Astrocyte (in vitro differentiated cells and primary cell): ENCODE measurements at regions not wholly inside any gene's neighbourhood (a gene's known extent, or its start where the extent isn't known, plus 50 kb on each side); places are given as distances from the start of the nearest gene placed in this dataset.

ENCODE experiments used
- DNase-seq: peaks from one replicate; pipeline ENCODE4 v3.0.0-alpha.2; 2010; ENCODE audit warnings: low read depth
- FAIRE-seq: peaks from 2 replicates; lab custom pipeline; 2011; peaks lifted over from hg19 to GRCh38; lab: Jason Lieb, UNC
- H2AFZ ChIP-seq: 2 replicates; pipeline ENCODE4 v1.6.0; 2012; ENCODE audit warnings: low read depth, low read length, inconsistent platforms
- H3K27ac ChIP-seq: 2 replicates; pipeline ENCODE4 v1.5.1; 2011; ENCODE audit warnings: low read depth, low read length, inconsistent platforms
- H3K27me3 ChIP-seq: 2 replicates; pipeline ENCODE4 v1.6.0; 2011; ENCODE audit warnings: low read length, inconsistent platforms; ENCODE audit not compliant: insufficient read depth
- H3K36me3 ChIP-seq: 2 replicates; pipeline ENCODE4 v1.5.1; 2011; ENCODE audit warnings: low read length, inconsistent platforms; ENCODE audit not compliant: insufficient read depth
- H3K4me1 ChIP-seq: 2 replicates; pipeline ENCODE4 v1.5.1; 2011; ENCODE audit warnings: low read length, inconsistent platforms; ENCODE audit not compliant: insufficient read depth
- H3K4me2 ChIP-seq: 2 replicates; pipeline ENCODE4 v1.6.0; 2012; ENCODE audit warnings: low read length, inconsistent platforms
- H3K4me3 ChIP-seq: 2 replicates; pipeline ENCODE4 v1.5.1; 2011; ENCODE audit warnings: low read depth, mild to moderate bottlenecking, low read length, inconsistent platforms; ENCODE audit not compliant: insufficient read depth
- H3K79me2 ChIP-seq: 2 replicates; pipeline ENCODE4 v1.6.0; 2012; ENCODE audit warnings: mild to moderate bottlenecking, low read length, inconsistent platforms; ENCODE audit not compliant: insufficient read depth
- H3K9ac ChIP-seq: 2 replicates; pipeline ENCODE4 v1.6.0; 2012; ENCODE audit warnings: mild to moderate bottlenecking, low read length, inconsistent platforms
- H3K9me3 ChIP-seq: 2 replicates; pipeline ENCODE4 v1.5.1; 2012; ENCODE audit warnings: low read depth, mild to moderate bottlenecking, low read length, inconsistent platforms; ENCODE audit not compliant: insufficient read depth
- H4K20me1 ChIP-seq: 2 replicates; pipeline ENCODE4 v1.6.0; 2012; ENCODE audit warnings: low read length, inconsistent platforms; ENCODE audit not compliant: insufficient read depth
- H3K27ac Mint-ChIP-seq: one replicate; pipeline ENCODE4 v1.8.0; 2021; ENCODE audit warnings: mild to moderate bottlenecking, mixed read lengths; ENCODE audit not compliant: unreplicated experiment
- H3K27me3 Mint-ChIP-seq: one replicate; pipeline ENCODE4 v1.8.0; 2021; ENCODE audit warnings: low read depth, mixed read lengths; ENCODE audit not compliant: unreplicated experiment
- H3K36me3 Mint-ChIP-seq: one replicate; pipeline ENCODE4 v1.8.0; 2021; ENCODE audit warnings: low read depth, mixed read lengths; ENCODE audit not compliant: unreplicated experiment
- H3K4me1 Mint-ChIP-seq: one replicate; pipeline ENCODE4 v1.8.0; 2021; ENCODE audit warnings: low read depth, mixed read lengths; ENCODE audit not compliant: unreplicated experiment
- H3K4me3 Mint-ChIP-seq: one replicate; pipeline ENCODE4 v1.8.0; 2021; ENCODE audit warnings: mild to moderate bottlenecking, moderate library complexity, mixed read lengths; ENCODE audit not compliant: unreplicated experiment
- H3K9me3 Mint-ChIP-seq: one replicate; pipeline ENCODE4 v1.8.0; 2021; ENCODE audit warnings: mild to moderate bottlenecking, mixed read lengths; ENCODE audit not compliant: unreplicated experiment
- CTCF ChIP-seq: IDR thresholded peaks from 2 replicates; pipeline ENCODE4 v1.5.1; 2011; ENCODE audit warnings: low read depth, mild to moderate bottlenecking, inconsistent platforms, low read length, moderate library complexity; ENCODE audit not compliant: insufficient read depth
- EZH2 ChIP-seq: IDR thresholded peaks from 2 replicates; pipeline ENCODE4 v1.6.1; 2012; ENCODE audit warnings: mild to moderate bottlenecking, low read length, inconsistent platforms; ENCODE audit not compliant: insufficient read depth

DNA sequence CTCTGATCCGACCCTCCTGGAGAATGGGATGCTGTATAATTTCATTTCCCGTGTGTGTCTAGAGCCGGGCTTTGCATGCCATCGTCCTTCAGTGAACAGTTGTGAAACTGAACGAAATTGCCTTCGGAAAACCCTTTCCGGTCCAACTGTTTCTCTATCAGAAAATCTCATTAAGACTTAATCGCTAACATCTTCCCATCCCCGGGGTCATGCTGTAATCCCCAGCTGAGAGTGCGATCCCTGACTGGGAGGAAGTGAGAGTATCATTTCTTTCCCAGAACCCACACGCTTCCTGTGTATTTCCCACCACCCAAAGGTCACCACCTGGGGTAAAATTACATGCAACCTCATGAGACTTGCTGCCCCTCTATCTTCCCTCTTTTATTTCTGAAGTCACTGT lies 75.6 kb upstream of the RBFOX1 start:
- Histone ChIP-seq H3K27me3 (no peaks in the 10 kb centered on the region), H3K36me3 (no peaks in the 10 kb centered on the region), H3K9me3 (peaks cover 6% of the 10 kb centered on the region), H3K27ac (no peak overlapping the region), H2AFZ (no peak overlapping the region), H3K4me3 (no peak overlapping the region), H4K20me1 (no peaks in the 10 kb centered on the region), H3K4me2 (no peak overlapping the region), H3K79me2 (no peaks in the 10 kb centered on the region), H3K9ac (no peak overlapping the region), H3K4me1 (no peaks in the 10 kb centered on the region)
- TF ChIP-seq EZH2 (no peak), CTCF (no peak)
- Mint-ChIP-seq H3K36me3 (no peaks in the 10 kb centered on the region), H3K27ac (no peak overlapping the region), H3K4me3 (no peak overlapping the region), H3K9me3 (no peaks in the 10 kb centered on the region), H3K4me1 (no peaks in the 10 kb centered on the region), H3K27me3 (peaks cover 19% of the 10 kb centered on the region)
- FAIRE-seq = no peak
- no peak for DNase-seq

DNA sequence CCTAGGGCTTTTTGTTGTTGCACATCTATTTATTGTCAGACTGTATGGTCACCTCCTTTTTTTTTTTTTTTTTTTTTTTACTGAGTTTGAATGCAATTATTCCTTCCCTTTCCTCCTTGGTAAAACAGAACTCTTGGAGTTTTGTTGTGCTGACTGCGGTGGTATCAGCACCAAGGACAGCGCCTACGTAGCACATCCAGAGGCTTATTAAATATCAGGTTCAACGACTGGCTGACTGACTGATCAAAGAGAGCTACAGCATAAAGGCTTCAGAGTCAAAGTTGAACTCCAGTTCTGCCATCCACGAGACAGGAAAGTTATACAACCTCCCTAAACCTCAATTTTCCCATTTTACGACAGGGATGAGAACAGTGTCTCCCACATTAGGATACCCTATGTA lies 86.1 kb upstream of the RBFOX1 start:
- H3K27me3 Mint-ChIP-seq = peaks cover 24% of the 10 kb centered on the region
- Histone ChIP-seq H3K9ac (no peak overlapping the region), H3K4me2 (no peak overlapping the region), H3K36me3 (no peaks in the 10 kb centered on the region), H3K9me3 (peaks cover 8% of the 10 kb centered on the region), H4K20me1 (no peaks in the 10 kb centered on the region), H3K79me2 (no peaks in the 10 kb centered on the region), H3K27me3 (no peaks in the 10 kb centered on the region), H3K4me3 (no peak overlapping the region), H2AFZ (no peak overlapping the region), H3K27ac (no peak overlapping the region), H3K4me1 (no peaks in the 10 kb centered on the region)
- H3K4me1 Mint-ChIP-seq = no peaks in the 10 kb centered on the region
- no peak for FAIRE-seq
- no peaks in the 10 kb centered on the region for H3K9me3 Mint-ChIP-seq
- H3K4me3 Mint-ChIP-seq = no peak overlapping the region
- H3K36me3 Mint-ChIP-seq = no peaks in the 10 kb centered on the region
- no peak for TF ChIP-seq CTCF
- no peak for TF ChIP-seq EZH2
- DNase-seq = no peak
- no peak overlapping the region for H3K27ac Mint-ChIP-seq

DNA sequence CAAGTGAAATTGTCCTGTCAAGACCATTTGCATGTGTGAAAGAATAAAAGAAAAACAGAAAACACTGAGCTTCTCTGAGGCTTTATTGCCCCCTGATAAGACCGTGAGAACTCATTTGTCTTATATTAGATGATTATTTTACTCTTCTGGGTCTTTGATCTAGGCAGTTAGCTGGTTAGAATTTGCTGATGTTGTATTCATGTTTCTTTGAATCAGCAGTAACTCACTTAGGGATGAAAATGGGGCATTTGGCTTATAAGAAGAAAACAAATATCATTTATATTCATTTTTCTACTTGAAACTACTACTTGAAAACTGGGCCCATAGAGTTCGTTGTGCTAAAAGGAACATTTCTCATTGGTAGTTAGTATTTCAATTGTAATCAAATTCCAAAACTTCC lies 93.1 kb upstream of the RBFOX1 start:
- Mint-ChIP-seq H3K27me3 (no peaks in the 10 kb centered on the region), H3K27ac (no peak overlapping the region), H3K4me3 (no peak overlapping the region), H3K4me1 (no peaks in the 10 kb centered on the region), H3K36me3 (no peaks in the 10 kb centered on the region), H3K9me3 (no peaks in the 10 kb centered on the region)
- no peaks in the 10 kb centered on the region for H3K36me3 ChIP-seq
- FAIRE-seq (no peak), DNase-seq (no peak)
- H3K79me2 ChIP-seq = no peaks in the 10 kb centered on the region
- H3K9me3 ChIP-seq = peaks cover 8% of the 10 kb centered on the region
- no peak overlapping the region for H3K4me2 ChIP-seq
- H3K4me3 ChIP-seq = no peak overlapping the region
- H4K20me1 ChIP-seq = no peaks in the 10 kb centered on the region
- no peak overlapping the region for H3K27ac ChIP-seq
- H3K4me1 ChIP-seq = no peaks in the 10 kb centered on the region
- no peak overlapping the region for H2AFZ ChIP-seq
- no peaks in the 10 kb centered on the region for H3K27me3 ChIP-seq
- no peak for TF ChIP-seq EZH2
- no peak for TF ChIP-seq CTCF
- H3K9ac ChIP-seq = no peak overlapping the region
